Activated CD4-positive, alpha-beta memory T cell treated with anti-CD3 and anti-CD28 coated beads for 36 hours (primary cell): ENCODE measurements at regions not wholly inside any gene's neighbourhood (a gene's known extent, or its start where the extent isn't known, plus 50 kb on each side); places are given as distances from the start of the nearest gene placed in this dataset.

ENCODE experiments used
- CTCF ChIA-PET: fragments of 350-600 bp; sonication (Branson Sonifier 250); formaldehyde crosslinking; loops from one replicate; lab custom pipeline; 2021; ENCODE audit warnings: antibody characterized with exemption, inconsistent platforms; lab: Charles Lee
- POLR2A ChIA-PET: fragments of 350-600 bp; sonication (Branson Sonifier 250); formaldehyde crosslinking; loops from one replicate; lab custom pipeline; 2021; ENCODE audit warnings: antibody characterized with exemption; lab: Charles Lee
- DNase-seq: peaks from one replicate; pipeline ENCODE4 v3.0.0-alpha.2; 2020
- H3K27ac Mint-ChIP-seq: one replicate; pipeline ENCODE4 v1.8.0; 2021; ENCODE audit warnings: mixed read lengths
- H3K27me3 Mint-ChIP-seq: one replicate; pipeline ENCODE4 v1.8.0; 2021; ENCODE audit warnings: mixed read lengths
- H3K36me3 Mint-ChIP-seq: one replicate; pipeline ENCODE4 v1.8.0; 2021; ENCODE audit warnings: mixed read lengths
- H3K4me1 Mint-ChIP-seq: one replicate; pipeline ENCODE4 v1.8.0; 2021; ENCODE audit warnings: low read depth, mixed read lengths
- H3K4me3 Mint-ChIP-seq: one replicate; pipeline ENCODE4 v1.8.0; 2021; ENCODE audit warnings: mild to moderate bottlenecking, mixed read lengths
- H3K9me3 Mint-ChIP-seq: one replicate; pipeline ENCODE4 v1.8.0; 2021; ENCODE audit warnings: mixed read lengths
- intact Hi-C: fragments of 100-400 bp; cut with micrococcal nuclease; formaldehyde crosslinking; loops from one replicate; pipeline ENCODE4 v1.15.1; 2023

GRCh38 chr4:32133141-32133540 is 1413.0 kb downstream of the PCDH7 start:
- H3K36me3 Mint-ChIP-seq = no peaks in the 10 kb centered on the region
- intact Hi-C loops = no loop called here

GRCh38 chr4:32133734-32134133 is 1413.6 kb downstream of the PCDH7 start:
- H3K27me3 Mint-ChIP-seq = no peaks in the 10 kb centered on the region
- no peak for DNase-seq
- H3K4me3 Mint-ChIP-seq = no peak overlapping the region
- H3K4me1 Mint-ChIP-seq = no peaks in the 10 kb centered on the region
- ChIA-PET POLR2A (no interaction called here), CTCF (no interaction called here)
- no peaks in the 10 kb centered on the region for H3K36me3 Mint-ChIP-seq
- no peak overlapping the region for H3K27ac Mint-ChIP-seq
- intact Hi-C loops = no loop called here
- H3K9me3 Mint-ChIP-seq = peaks cover 20% of the 10 kb centered on the region

More at GRCh38 chr4:32133141-32133540, 1413.0 kb downstream of the PCDH7 start:
- H3K27ac Mint-ChIP-seq = no peak overlapping the region
- H3K27me3 Mint-ChIP-seq = no peaks in the 10 kb centered on the region
- H3K4me1 Mint-ChIP-seq = no peaks in the 10 kb centered on the region
- DNase-seq = no peak
- CTCF ChIA-PET = no interaction called here
- POLR2A ChIA-PET = no interaction called here
- peaks cover 25% of the 10 kb centered on the region for H3K9me3 Mint-ChIP-seq
- H3K4me3 Mint-ChIP-seq = no peak overlapping the region

GRCh38 chr4:32135642-32136041 is 1415.5 kb downstream of the PCDH7 start:
- no peak for DNase-seq
- ChIA-PET POLR2A (no interaction called here), CTCF (no interaction called here)
- no peak overlapping the region for H3K4me3 Mint-ChIP-seq
- no peaks in the 10 kb centered on the region for H3K4me1 Mint-ChIP-seq
- H3K27me3 Mint-ChIP-seq = no peaks in the 10 kb centered on the region
- intact Hi-C loops = no loop called here
- no peaks in the 10 kb centered on the region for H3K36me3 Mint-ChIP-seq
- H3K27ac Mint-ChIP-seq = no peak overlapping the region
- peaks cover 18% of the 10 kb centered on the region for H3K9me3 Mint-ChIP-seq

- Mint-ChIP-seq H3K36me3 (no peaks in the 10 kb centered on the region), H3K27me3 (no peaks in the 10 kb centered on the region), H3K4me3 (no peak overlapping the region), H3K27ac (no peak overlapping the region), H3K9me3 (peaks cover 14% of the 10 kb centered on the region), H3K4me1 (no peaks in the 10 kb centered on the region)
- DNase-seq = no peak
- ChIA-PET CTCF (no interaction called here), POLR2A (no interaction called here)
- intact Hi-C loops = no loop called here
Observed at GRCh38 chr4:32136081-32136787, 1416.1 kb downstream of the PCDH7 start.

- DNase-seq = no peak
- ChIA-PET CTCF (no interaction called here), POLR2A (no interaction called here)
- intact Hi-C loops = no loop called here
- no peaks in the 10 kb centered on the region for H3K36me3 Mint-ChIP-seq
- H3K4me1 Mint-ChIP-seq = no peaks in the 10 kb centered on the region
- H3K4me3 Mint-ChIP-seq = no peak overlapping the region
- H3K9me3 Mint-ChIP-seq = peaks cover 26% of the 10 kb centered on the region
- no peaks in the 10 kb centered on the region for H3K27me3 Mint-ChIP-seq
- H3K27ac Mint-ChIP-seq = no peak overlapping the region
Observed at GRCh38 chr4:32140636-32141035, 1420.5 kb downstream of the PCDH7 start.

GRCh38 chr4:32142075-32142474 is 1421.9 kb downstream of the PCDH7 start:
- CTCF ChIA-PET = no interaction called here
- POLR2A ChIA-PET = no interaction called here
- intact Hi-C loops = no loop called here
- no peak overlapping the region for H3K4me3 Mint-ChIP-seq
- no peaks in the 10 kb centered on the region for H3K27me3 Mint-ChIP-seq
- H3K9me3 Mint-ChIP-seq = peaks cover 23% of the 10 kb centered on the region
- H3K27ac Mint-ChIP-seq = no peak overlapping the region
- H3K36me3 Mint-ChIP-seq = no peaks in the 10 kb centered on the region
- no peaks in the 10 kb centered on the region for H3K4me1 Mint-ChIP-seq
- no peak for DNase-seq

- Mint-ChIP-seq H3K4me1 (no peaks in the 10 kb centered on the region), H3K27ac (no peak overlapping the region), H3K4me3 (no peak overlapping the region), H3K9me3 (peaks cover 20% of the 10 kb centered on the region), H3K27me3 (no peaks in the 10 kb centered on the region), H3K36me3 (no peaks in the 10 kb centered on the region)
- ChIA-PET CTCF (no interaction called here), POLR2A (no interaction called here)
- intact Hi-C loops = no loop called here
- DNase-seq = no peak
Observed at GRCh38 chr4:32145987-32146386, 1425.8 kb downstream of the PCDH7 start.

- CTCF ChIA-PET = no interaction called here
- peaks cover 17% of the 10 kb centered on the region for H3K9me3 Mint-ChIP-seq
- H3K27ac Mint-ChIP-seq = no peak overlapping the region
Observed at GRCh38 chr4:32147446-32148085, 1427.4 kb downstream of the PCDH7 start.

GRCh38 chr4:32148111-32148666 is 1428.0 kb downstream of the PCDH7 start:
- no peaks in the 10 kb centered on the region for H3K27me3 Mint-ChIP-seq

More at GRCh38 chr4:32147446-32148085, 1427.4 kb downstream of the PCDH7 start:
- Mint-ChIP-seq H3K36me3 (no peaks in the 10 kb centered on the region), H3K4me3 (no peak overlapping the region), H3K27me3 (no peaks in the 10 kb centered on the region), H3K4me1 (no peaks in the 10 kb centered on the region)
- DNase-seq = no peak
- intact Hi-C loops = no loop called here
- POLR2A ChIA-PET = no interaction called here

GRCh38 chr4:32158961-32159360 is 1438.8 kb downstream of the PCDH7 start:
- Mint-ChIP-seq H3K27me3 (no peaks in the 10 kb centered on the region), H3K27ac (no peak overlapping the region), H3K4me1 (no peaks in the 10 kb centered on the region), H3K36me3 (no peaks in the 10 kb centered on the region), H3K9me3 (peaks cover 8% of the 10 kb centered on the region), H3K4me3 (no peak overlapping the region)
- no peak for DNase-seq
- POLR2A ChIA-PET = no interaction called here
- intact Hi-C loops = no loop called here
- CTCF ChIA-PET = no interaction called here

More at GRCh38 chr4:32148111-32148666, 1428.0 kb downstream of the PCDH7 start:
- ChIA-PET CTCF (no interaction called here), POLR2A (no interaction called here)
- DNase-seq = no peak
- Mint-ChIP-seq H3K27ac (no peak overlapping the region), H3K9me3 (peaks cover 14% of the 10 kb centered on the region), H3K36me3 (no peaks in the 10 kb centered on the region), H3K4me3 (no peak overlapping the region), H3K4me1 (no peaks in the 10 kb centered on the region)
- intact Hi-C loops = no loop called here

GRCh38 chr4:32161392-32161791 is 1441.2 kb downstream of the PCDH7 start:
- no peaks in the 10 kb centered on the region for H3K36me3 Mint-ChIP-seq
- CTCF ChIA-PET = no interaction called here
- no peaks in the 10 kb centered on the region for H3K27me3 Mint-ChIP-seq
- no peak overlapping the region for H3K27ac Mint-ChIP-seq
- no peak overlapping the region for H3K4me3 Mint-ChIP-seq
- DNase-seq = no peak
- H3K9me3 Mint-ChIP-seq = peaks cover 1% of the 10 kb centered on the region
- no peaks in the 10 kb centered on the region for H3K4me1 Mint-ChIP-seq
- POLR2A ChIA-PET = no interaction called here
- intact Hi-C loops = no loop called here

- no peak for DNase-seq
- H3K27ac Mint-ChIP-seq = no peak overlapping the region
- CTCF ChIA-PET = no interaction called here
Observed at GRCh38 chr4:32163125-32163524, 1443.0 kb downstream of the PCDH7 start.

GRCh38 chr4:32169841-32170240 is 1449.7 kb downstream of the PCDH7 start:
- Mint-ChIP-seq H3K4me1 (no peaks in the 10 kb centered on the region), H3K36me3 (no peaks in the 10 kb centered on the region), H3K27me3 (no peaks in the 10 kb centered on the region), H3K27ac (no peak overlapping the region), H3K9me3 (peaks cover 14% of the 10 kb centered on the region), H3K4me3 (no peak overlapping the region)
- intact Hi-C loops = no loop called here
- ChIA-PET POLR2A (no interaction called here), CTCF (no interaction called here)
- DNase-seq = no peak

More at GRCh38 chr4:32163125-32163524, 1443.0 kb downstream of the PCDH7 start:
- intact Hi-C loops = no loop called here
- POLR2A ChIA-PET = no interaction called here
- Mint-ChIP-seq H3K4me1 (no peaks in the 10 kb centered on the region), H3K27me3 (no peaks in the 10 kb centered on the region), H3K4me3 (no peak overlapping the region), H3K9me3 (peaks cover 1% of the 10 kb centered on the region), H3K36me3 (no peaks in the 10 kb centered on the region)
